GM12878 (cell line): ENCODE measurements at regions not wholly inside any gene's neighbourhood (a gene's known extent, or its start where the extent isn't known, plus 50 kb on each side); places are given as distances from the start of the nearest gene placed in this dataset.

Experiments used
- ATAC-seq: fragments of 200-7000 bp; cut with Tn5 transposase; 3 replicates; pipeline ENCODE4 v1.9.1; 2020; ENCODE audit warnings: mild to moderate bottlenecking, moderate library complexity
- BruUV-seq: library from RNA; stranded (reverse); fragments of 400-500 nt; replicated peaks from 2 replicates; lab custom pipeline; 2021; lab: Mats Ljungman, UMichigan
- CTCF ChIA-PET: fragments of 300-600 bp; sonication (Branson Sonifier 250); formaldehyde crosslinking; extraction: SDS; loops from one replicate; lab custom pipeline; 2021; ENCODE audit warnings: inconsistent platforms; lab: Yijun Ruan, JAX
- POLR2A ChIA-PET: fragments of 350-600 bp; formaldehyde crosslinking; extraction: SDS; loops from one replicate; lab custom pipeline; 2021; ENCODE audit warnings: inconsistent platforms; lab: Charles Lee
- RAD21 ChIA-PET: fragments of 300-600 bp; sonication (Branson Sonifier 250); formaldehyde crosslinking; loops from one replicate; lab custom pipeline; 2023; ENCODE audit warnings: antibody characterized with exemption; ENCODE audit not compliant: unreplicated experiment; lab: Charles Lee
- SMC1A ChIA-PET: fragments of 300-600 bp; sonication (Branson Sonifier 250); formaldehyde crosslinking; loops from one replicate; lab custom pipeline; 2023; ENCODE audit not compliant: unreplicated experiment, uncharacterized antibody; lab: Charles Lee
- DNase-seq: peaks from one replicate; pipeline ENCODE4 v3.0.0-alpha.2; 2011; ENCODE audit warnings: low read depth, low spot score
- FAIRE-seq: peaks from 3 replicates; lab custom pipeline; 2011; peaks lifted over from hg19 to GRCh38; lab: Jason Lieb, UNC
- H2AFZ ChIP-seq: 2 replicates; pipeline ENCODE4 v1.6.0; 2011; ENCODE audit warnings: low read depth, low read length, control low read depth; ENCODE audit not compliant: control insufficient read depth
- H3K27ac ChIP-seq: 2 replicates; pipeline ENCODE4 v1.5.1; 2011; ENCODE audit warnings: control low read depth; ENCODE audit not compliant: control insufficient read depth, insufficient read depth
- H3K27me3 ChIP-seq, 2 experiments: replicated peaks in 1 of 2; 2 replicates each; pipeline versions ENCODE4 v1.6.0 to v1.6.1; 2011; ENCODE audit warnings: low read length in 1 of 2; ENCODE audit not compliant: control insufficient read depth in 2 of 2, insufficient read depth in 2 of 2
- H3K36me3 ChIP-seq, 2 experiments: 2 replicates each; pipeline ENCODE4 v1.5.1; 2011; ENCODE audit warnings: low read length in 1 of 2; ENCODE audit not compliant: control insufficient read depth in 2 of 2, insufficient read depth in 2 of 2
- H3K4me1 ChIP-seq: 2 replicates; pipeline ENCODE4 v1.6.1; 2011; ENCODE audit warnings: mild to moderate bottlenecking, low read length, moderate library complexity, mixed read lengths; ENCODE audit not compliant: control insufficient read depth, insufficient read depth
- H3K4me2 ChIP-seq: 2 replicates; pipeline ENCODE4 v1.6.0; 2011; ENCODE audit warnings: control low read depth; ENCODE audit not compliant: control insufficient read depth, insufficient read depth
- H3K4me3 ChIP-seq: fragments of 200-600 bp; sonication (generic); 2 replicates; pipeline ENCODE4 v1.5.1; 2016
- H3K79me2 ChIP-seq: 2 replicates; pipeline ENCODE4 v1.6.0; 2011; ENCODE audit warnings: low read length; ENCODE audit not compliant: control insufficient read depth, insufficient read depth
- H3K9ac ChIP-seq: 2 replicates; pipeline ENCODE4 v1.8.0; 2011; ENCODE audit warnings: low read length, control low read depth, mixed read lengths; ENCODE audit not compliant: control insufficient read depth, insufficient read depth
- H3K9me3 ChIP-seq: replicated peaks from 3 replicates; pipeline ENCODE4 v1.5.1; 2011; ENCODE audit warnings: mild to moderate bottlenecking, low read length; ENCODE audit not compliant: control insufficient read depth, insufficient read depth
- H4K20me1 ChIP-seq: 2 replicates; pipeline ENCODE4 v1.6.0; 2011; ENCODE audit not compliant: control insufficient read depth, insufficient read depth
- ATF7 ChIP-seq: fragments of 450-650 bp; IDR thresholded peaks from 2 replicates; pipeline ENCODE4 v1.6.1; 2016; ENCODE audit warnings: low read depth, mild to moderate bottlenecking
- BACH1 ChIP-seq: fragments of 450-650 bp; IDR thresholded peaks from 2 replicates; pipeline ENCODE4 v1.6.1; 2017; ENCODE audit warnings: mild to moderate bottlenecking, borderline replicate concordance
- BRCA1 ChIP-seq: IDR thresholded peaks from 2 replicates; pipeline ENCODE4 v1.6.1; 2011; ENCODE audit warnings: low read depth, low read length, improper control_type of control experiment
- MLLT1 ChIP-seq: fragments of 450-650 bp; IDR thresholded peaks from 2 replicates; pipeline ENCODE4 v1.6.1; 2016; ENCODE audit warnings: mild to moderate bottlenecking
- PKNOX1 ChIP-seq: fragments of 450-650 bp; IDR thresholded peaks from 2 replicates; pipeline ENCODE4 v1.6.1; 2016; ENCODE audit warnings: mild to moderate bottlenecking
- POLR2A ChIP-seq: IDR thresholded peaks from 2 replicates; pipeline ENCODE4 v1.6.1; 2011; ENCODE audit warnings: low read depth, mild to moderate bottlenecking, low read length
- RCOR1 ChIP-seq: conservative IDR thresholded peaks from 2 replicates; pipeline ENCODE4 v1.6.1; 2012; ENCODE audit warnings: low read depth, low read length, improper control_type of control experiment
- whole genome bisulfite sequencing: methylation state at CpG from one replicate; pipeline ENCODE4 v1.1.6; 2016; ENCODE audit warnings: low lambda C conversion rate; ENCODE audit not compliant: insufficient replicate concordance, insufficient coverage; ENCODE audit errors: missing lambda C conversion rate; 5-methylcytosine and 5-hydroxymethylcytosine counted together
- in situ Hi-C: fragments of 300-500 bp; cut with MboI; formaldehyde crosslinking; loops from 9 replicates; pipeline ENCODE4 v1.14.3; 2018; ENCODE audit warnings: mixed read lengths
- intact Hi-C: fragments of 100-400 bp; cut with micrococcal nuclease; formaldehyde crosslinking; loops from one replicate; pipeline ENCODE4 v1.14.2; 2022; ENCODE audit not compliant: unreplicated experiment

DNA sequence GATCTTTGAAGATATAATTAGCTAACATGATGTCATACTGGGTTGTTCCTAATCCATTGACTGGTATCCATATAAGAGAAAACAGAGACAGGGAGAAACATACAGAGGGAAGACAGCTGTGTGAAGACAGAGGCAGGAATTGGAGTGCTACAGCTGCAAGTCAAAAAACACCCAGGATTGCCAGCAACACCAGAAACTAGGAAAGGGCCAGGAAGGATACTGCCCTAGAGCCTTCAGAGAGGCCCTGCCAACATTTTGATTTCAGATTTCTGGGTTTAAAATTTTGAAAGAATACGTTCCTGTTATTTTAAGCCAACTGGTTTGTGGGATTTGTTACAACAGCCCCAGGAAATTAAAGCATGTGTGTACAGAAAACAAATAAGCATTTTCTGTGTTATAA, 473.7 kb upstream of the FLRT2 start:
- H3K79me2 ChIP-seq = no peaks in the 10 kb centered on the region
- no peak overlapping the region for H3K9ac ChIP-seq
- H3K4me3 ChIP-seq = no peak overlapping the region
- ATAC-seq (no peak), DNase-seq (no peak), FAIRE-seq (no peak)
- H3K4me1 ChIP-seq = no peaks in the 10 kb centered on the region
- H3K27ac ChIP-seq = no peak overlapping the region
- RAD21 ChIA-PET = no interaction called here
- CTCF ChIA-PET = no interaction called here
- TF ChIP-seq POLR2A = no peak
- TF ChIP-seq MLLT1 = no peak
- no peak for TF ChIP-seq BACH1
- TF ChIP-seq ATF7 = no peak
- no peak for TF ChIP-seq BRCA1
- TF ChIP-seq RCOR1 = no peak
- no peak for TF ChIP-seq PKNOX1
- H3K27me3 ChIP-seq = no peaks in the 10 kb centered on the region
- H3K4me2 ChIP-seq = no peak overlapping the region
- H3K36me3 ChIP-seq = no peaks in the 10 kb centered on the region
- no TSS peak for BruUV-seq
- no peak overlapping the region for H2AFZ ChIP-seq
- SMC1A ChIA-PET = no interaction called here
- POLR2A ChIA-PET = no interaction called here
- no peaks in the 10 kb centered on the region; the same call in 2 of the 3 replicates for H3K9me3 ChIP-seq
- H4K20me1 ChIP-seq = no peaks in the 10 kb centered on the region
- intact Hi-C loops = no loop called here
- in situ Hi-C loops = no loop called here
- WGBS = 0% methylated on average over 1 of the region's 1 CpG
